ENCODE measurements at regions not wholly inside any gene's neighbourhood (a gene's known extent, or its start where the extent isn't known, plus 50 kb on each side); places are given as distances from the start of the nearest gene placed in this dataset.

DNA sequence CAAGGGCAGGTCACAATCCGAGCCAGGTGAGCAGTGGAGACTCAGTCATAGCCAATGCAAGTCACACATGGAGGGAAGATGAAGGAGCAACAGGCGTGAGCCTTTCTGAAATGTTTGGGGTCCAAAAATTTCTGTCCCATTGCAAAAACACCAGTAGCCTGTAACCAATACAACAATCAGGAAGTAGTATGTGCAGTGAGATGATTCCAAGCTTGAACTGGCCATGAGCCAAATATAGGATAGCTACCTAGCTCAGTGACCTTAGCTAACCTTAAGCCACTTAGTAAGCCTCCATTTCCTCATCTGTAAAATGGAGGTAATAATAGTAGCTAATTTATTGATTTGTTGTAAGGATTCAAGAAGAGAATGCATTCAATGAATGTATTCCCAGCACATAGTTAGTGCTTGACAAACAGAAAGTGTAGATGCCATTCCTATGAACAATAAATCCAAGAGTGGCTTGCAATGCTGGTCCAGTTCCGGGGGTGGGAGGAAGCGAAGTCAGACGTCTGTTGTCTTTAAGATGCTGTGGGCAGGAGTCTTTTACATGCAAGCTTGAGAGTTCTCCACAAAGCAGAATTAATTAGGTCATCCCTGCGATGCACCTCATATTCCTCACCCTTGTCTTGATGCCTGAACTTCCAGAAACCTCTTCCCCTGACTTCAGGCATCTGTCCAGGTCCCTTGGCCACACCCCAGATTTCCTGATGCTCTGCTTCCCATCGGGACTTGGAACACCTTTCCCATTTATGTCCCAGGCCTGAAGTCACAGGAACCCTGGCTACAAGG is 195.7 kb upstream of the UBL3 start:
- CTCF ChIA-PET = no interaction called here
- Histone ChIP-seq H3K4me3 (ENCODE audit: low read depth in 2 of 2, low read length in 2 of 2) (no peak overlapping the region), H3K27ac (ENCODE audit: low read length) (no peak overlapping the region), H3K4me1 (ENCODE audit: control insufficient read depth, insufficient read depth, low read length) (no peaks in the 10 kb centered on the region), H3K27me3 (ENCODE audit: control insufficient read depth, insufficient read depth, low read length) (no peaks in the 10 kb centered on the region), H3K36me3 (ENCODE audit: control insufficient read depth, insufficient read depth, low read length) (no peaks in the 10 kb centered on the region), H3K9me3 (ENCODE audit: control insufficient read depth, insufficient read depth, low read depth, low read length) (no peaks in the 10 kb centered on the region)
- intact Hi-C loops (cut with micrococcal nuclease; ENCODE audit: unreplicated experiment) = no loop called here
- no TSS peak for BruUV-seq (replicated peaks)
- DNase-seq (ENCODE audit: low read depth, low spot score) = no peak
- TF ChIP-seq POLR2AphosphoS5 (IDR thresholded peaks at IDR 0.05; ENCODE audit: low read depth, low read length) = no peak
- TF ChIP-seq, protein P1, sequence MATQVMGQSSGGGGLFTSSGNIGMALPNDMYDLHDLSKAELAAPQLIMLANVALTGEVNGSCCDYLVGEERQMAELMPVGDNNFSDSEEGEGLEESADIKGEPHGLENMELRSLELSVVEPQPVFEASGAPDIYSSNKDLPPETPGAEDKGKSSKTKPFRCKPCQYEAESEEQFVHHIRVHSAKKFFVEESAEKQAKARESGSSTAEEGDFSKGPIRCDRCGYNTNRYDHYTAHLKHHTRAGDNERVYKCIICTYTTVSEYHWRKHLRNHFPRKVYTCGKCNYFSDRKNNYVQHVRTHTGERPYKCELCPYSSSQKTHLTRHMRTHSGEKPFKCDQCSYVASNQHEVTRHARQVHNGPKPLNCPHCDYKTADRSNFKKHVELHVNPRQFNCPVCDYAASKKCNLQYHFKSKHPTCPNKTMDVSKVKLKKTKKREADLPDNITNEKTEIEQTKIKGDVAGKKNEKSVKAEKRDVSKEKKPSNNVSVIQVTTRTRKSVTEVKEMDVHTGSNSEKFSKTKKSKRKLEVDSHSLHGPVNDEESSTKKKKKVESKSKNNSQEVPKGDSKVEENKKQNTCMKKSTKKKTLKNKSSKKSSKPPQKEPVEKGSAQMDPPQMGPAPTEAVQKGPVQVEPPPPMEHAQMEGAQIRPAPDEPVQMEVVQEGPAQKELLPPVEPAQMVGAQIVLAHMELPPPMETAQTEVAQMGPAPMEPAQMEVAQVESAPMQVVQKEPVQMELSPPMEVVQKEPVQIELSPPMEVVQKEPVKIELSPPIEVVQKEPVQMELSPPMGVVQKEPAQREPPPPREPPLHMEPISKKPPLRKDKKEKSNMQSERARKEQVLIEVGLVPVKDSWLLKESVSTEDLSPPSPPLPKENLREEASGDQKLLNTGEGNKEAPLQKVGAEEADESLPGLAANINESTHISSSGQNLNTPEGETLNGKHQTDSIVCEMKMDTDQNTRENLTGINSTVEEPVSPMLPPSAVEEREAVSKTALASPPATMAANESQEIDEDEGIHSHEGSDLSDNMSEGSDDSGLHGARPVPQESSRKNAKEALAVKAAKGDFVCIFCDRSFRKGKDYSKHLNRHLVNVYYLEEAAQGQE (IDR thresholded peaks at IDR 0.05; ENCODE audit: insufficient read depth in 1 of 2, low read depth in 2 of 2, low read length in 1 of 2) = no peak
- no peak for TF ChIP-seq SIN3A (IDR thresholded peaks at IDR 0.05; ENCODE audit: borderline replicate concordance, insufficient read depth, low read depth, low read length)
- no peak for TF ChIP-seq TCF7L2 (IDR thresholded peaks at IDR 0.05; ENCODE audit: low read depth, low read length)
- TF ChIP-seq, protein P2, sequence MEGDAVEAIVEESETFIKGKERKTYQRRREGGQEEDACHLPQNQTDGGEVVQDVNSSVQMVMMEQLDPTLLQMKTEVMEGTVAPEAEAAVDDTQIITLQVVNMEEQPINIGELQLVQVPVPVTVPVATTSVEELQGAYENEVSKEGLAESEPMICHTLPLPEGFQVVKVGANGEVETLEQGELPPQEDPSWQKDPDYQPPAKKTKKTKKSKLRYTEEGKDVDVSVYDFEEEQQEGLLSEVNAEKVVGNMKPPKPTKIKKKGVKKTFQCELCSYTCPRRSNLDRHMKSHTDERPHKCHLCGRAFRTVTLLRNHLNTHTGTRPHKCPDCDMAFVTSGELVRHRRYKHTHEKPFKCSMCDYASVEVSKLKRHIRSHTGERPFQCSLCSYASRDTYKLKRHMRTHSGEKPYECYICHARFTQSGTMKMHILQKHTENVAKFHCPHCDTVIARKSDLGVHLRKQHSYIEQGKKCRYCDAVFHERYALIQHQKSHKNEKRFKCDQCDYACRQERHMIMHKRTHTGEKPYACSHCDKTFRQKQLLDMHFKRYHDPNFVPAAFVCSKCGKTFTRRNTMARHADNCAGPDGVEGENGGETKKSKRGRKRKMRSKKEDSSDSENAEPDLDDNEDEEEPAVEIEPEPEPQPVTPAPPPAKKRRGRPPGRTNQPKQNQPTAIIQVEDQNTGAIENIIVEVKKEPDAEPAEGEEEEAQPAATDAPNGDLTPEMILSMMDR (IDR thresholded peaks at IDR 0.05) = no peak
- in situ Hi-C loops (cut with HindIII; ENCODE audit: low pct_unique_long_range_greater_than_20kb, low sequenced_read_pairs) = no loop called here
- no peak for ATAC-seq
- POLR2A ChIA-PET = no interaction called here

DNA sequence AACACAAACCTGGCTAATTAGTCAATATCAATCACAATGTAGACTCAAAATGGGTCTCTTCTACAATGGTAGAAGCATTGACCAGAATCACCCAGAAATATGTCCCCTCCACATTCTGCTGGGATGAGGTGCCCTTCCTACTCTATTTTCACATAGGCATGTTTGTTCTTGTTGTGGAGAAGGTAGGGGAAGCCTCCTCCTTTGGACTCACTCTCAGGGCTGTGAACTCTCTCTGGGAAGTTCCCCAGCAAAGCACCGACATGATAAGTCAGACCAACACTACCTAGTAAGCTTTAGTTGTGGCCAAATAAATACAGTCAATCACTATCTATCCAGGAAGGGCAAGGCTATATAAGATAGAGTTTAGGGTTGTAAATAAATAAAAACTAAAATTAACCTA is 194.5 kb upstream of the UBL3 start:
- in situ Hi-C loops (cut with HindIII; ENCODE audit: low pct_unique_long_range_greater_than_20kb, low sequenced_read_pairs) (no loop called here), intact Hi-C loops (cut with micrococcal nuclease; ENCODE audit: unreplicated experiment) (no loop called here)
- Histone ChIP-seq H3K36me3 (ENCODE audit: control insufficient read depth, insufficient read depth, low read length) (no peaks in the 10 kb centered on the region), H3K4me3 (ENCODE audit: low read depth in 2 of 2, low read length in 2 of 2) (no peak overlapping the region), H3K9me3 (ENCODE audit: control insufficient read depth, insufficient read depth, low read depth, low read length) (no peaks in the 10 kb centered on the region), H3K27me3 (ENCODE audit: control insufficient read depth, insufficient read depth, low read length) (no peaks in the 10 kb centered on the region), H3K27ac (ENCODE audit: low read length) (no peak overlapping the region), H3K4me1 (ENCODE audit: control insufficient read depth, insufficient read depth, low read length) (no peaks in the 10 kb centered on the region)
- ChIA-PET CTCF (no interaction called here), POLR2A (no interaction called here)
- no peak for TF ChIP-seq TCF7L2 (IDR thresholded peaks at IDR 0.05; ENCODE audit: low read depth, low read length)
- TF ChIP-seq, protein P1 (IDR thresholded peaks at IDR 0.05; ENCODE audit: insufficient read depth in 1 of 2, low read depth in 2 of 2, low read length in 1 of 2) = no peak
- no peak for TF ChIP-seq POLR2AphosphoS5 (IDR thresholded peaks at IDR 0.05; ENCODE audit: low read depth, low read length)
- no TSS peak for BruUV-seq (replicated peaks)
- ATAC-seq (no peak), DNase-seq (ENCODE audit: low read depth, low spot score) (no peak)
